ENCODE measurements at regions not wholly inside any gene's neighbourhood (a gene's known extent, or its start where the extent isn't known, plus 50 kb on each side); places are given as distances from the start of the nearest gene placed in this dataset.

- H3K27me3 ChIP-seq (ENCODE audit: insufficient read depth, low read length) = peaks cover 3% of the 10 kb centered on the region
- no peaks in the 10 kb centered on the region for H3K36me3 ChIP-seq (ENCODE audit: insufficient read depth, low read length)
- no peak for DNase-seq (ENCODE audit: low read depth)
- H3K4me1 Mint-ChIP-seq (ENCODE audit: low read depth, unreplicated experiment) = no peaks in the 10 kb centered on the region
- peaks cover 26% of the 10 kb centered on the region for H3K27me3 Mint-ChIP-seq (ENCODE audit: low read depth, unreplicated experiment)
- H3K27ac Mint-ChIP-seq (ENCODE audit: unreplicated experiment) = no peak overlapping the region
- no peak overlapping the region for H3K4me2 ChIP-seq (ENCODE audit: low read length)
- H2AFZ ChIP-seq (ENCODE audit: low read depth, low read length) = no peak overlapping the region
- TF ChIP-seq EZH2 (IDR thresholded peaks at IDR 0.05; ENCODE audit: insufficient read depth, low read length) = no peak
- TF ChIP-seq, protein P1, sequence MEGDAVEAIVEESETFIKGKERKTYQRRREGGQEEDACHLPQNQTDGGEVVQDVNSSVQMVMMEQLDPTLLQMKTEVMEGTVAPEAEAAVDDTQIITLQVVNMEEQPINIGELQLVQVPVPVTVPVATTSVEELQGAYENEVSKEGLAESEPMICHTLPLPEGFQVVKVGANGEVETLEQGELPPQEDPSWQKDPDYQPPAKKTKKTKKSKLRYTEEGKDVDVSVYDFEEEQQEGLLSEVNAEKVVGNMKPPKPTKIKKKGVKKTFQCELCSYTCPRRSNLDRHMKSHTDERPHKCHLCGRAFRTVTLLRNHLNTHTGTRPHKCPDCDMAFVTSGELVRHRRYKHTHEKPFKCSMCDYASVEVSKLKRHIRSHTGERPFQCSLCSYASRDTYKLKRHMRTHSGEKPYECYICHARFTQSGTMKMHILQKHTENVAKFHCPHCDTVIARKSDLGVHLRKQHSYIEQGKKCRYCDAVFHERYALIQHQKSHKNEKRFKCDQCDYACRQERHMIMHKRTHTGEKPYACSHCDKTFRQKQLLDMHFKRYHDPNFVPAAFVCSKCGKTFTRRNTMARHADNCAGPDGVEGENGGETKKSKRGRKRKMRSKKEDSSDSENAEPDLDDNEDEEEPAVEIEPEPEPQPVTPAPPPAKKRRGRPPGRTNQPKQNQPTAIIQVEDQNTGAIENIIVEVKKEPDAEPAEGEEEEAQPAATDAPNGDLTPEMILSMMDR (IDR thresholded peaks at IDR 0.05; ENCODE audit: insufficient read depth, low read depth, low read length) = no peak
- H4K20me1 ChIP-seq (ENCODE audit: insufficient read depth, low read length) = no peaks in the 10 kb centered on the region
- no peaks in the 10 kb centered on the region for H3K4me1 ChIP-seq (ENCODE audit: insufficient read depth, low read length)
- H3K79me2 ChIP-seq (ENCODE audit: insufficient read depth, low read length) = no peaks in the 10 kb centered on the region
- no peaks in the 10 kb centered on the region for H3K36me3 Mint-ChIP-seq (ENCODE audit: low read depth, unreplicated experiment)
- no peaks in the 10 kb centered on the region for H3K9me3 Mint-ChIP-seq (ENCODE audit: unreplicated experiment)
- FAIRE-seq = no peak
- H3K4me3 Mint-ChIP-seq (ENCODE audit: unreplicated experiment) = no peak overlapping the region
- no peak overlapping the region for H3K27ac ChIP-seq (ENCODE audit: low read depth, low read length)
- no peak overlapping the region for H3K4me3 ChIP-seq (ENCODE audit: insufficient read depth, low read depth, low read length)
- no peaks in the 10 kb centered on the region for H3K9me3 ChIP-seq (ENCODE audit: insufficient read depth, low read depth, low read length)
- H3K9ac ChIP-seq (ENCODE audit: low read length) = no peak overlapping the region
Measured at GRCh38 chr3:72473156-72473555, 375.1 kb downstream of the SHQ1 start.

- H3K27ac Mint-ChIP-seq (ENCODE audit: unreplicated experiment) = no peak overlapping the region
- H3K9me3 Mint-ChIP-seq (ENCODE audit: unreplicated experiment) = peaks cover 5% of the 10 kb centered on the region
- TF ChIP-seq, protein P1 (IDR thresholded peaks at IDR 0.05; ENCODE audit: insufficient read depth, low read depth, low read length) = no peak
- TF ChIP-seq EZH2 (IDR thresholded peaks at IDR 0.05; ENCODE audit: insufficient read depth, low read length) = no peak
- H3K9me3 ChIP-seq (ENCODE audit: insufficient read depth, low read depth, low read length) = no peaks in the 10 kb centered on the region
- no peak overlapping the region for H2AFZ ChIP-seq (ENCODE audit: low read depth, low read length)
- no peak overlapping the region for H3K9ac ChIP-seq (ENCODE audit: low read length)
- peaks cover 13% of the 10 kb centered on the region for H3K27me3 ChIP-seq (ENCODE audit: insufficient read depth, low read length)
- no peaks in the 10 kb centered on the region for H3K79me2 ChIP-seq (ENCODE audit: insufficient read depth, low read length)
- no peak for DNase-seq (ENCODE audit: low read depth)
- peaks cover 36% of the 10 kb centered on the region for H3K27me3 Mint-ChIP-seq (ENCODE audit: low read depth, unreplicated experiment)
- no peak overlapping the region for H3K4me3 Mint-ChIP-seq (ENCODE audit: unreplicated experiment)
- FAIRE-seq = no peak
- no peak overlapping the region for H3K4me3 ChIP-seq (ENCODE audit: insufficient read depth, low read depth, low read length)
- no peaks in the 10 kb centered on the region for H3K36me3 ChIP-seq (ENCODE audit: insufficient read depth, low read length)
- no peaks in the 10 kb centered on the region for H4K20me1 ChIP-seq (ENCODE audit: insufficient read depth, low read length)
- no peak overlapping the region for H3K27ac ChIP-seq (ENCODE audit: low read depth, low read length)
- no peaks in the 10 kb centered on the region for H3K36me3 Mint-ChIP-seq (ENCODE audit: low read depth, unreplicated experiment)
- no peaks in the 10 kb centered on the region for H3K4me1 Mint-ChIP-seq (ENCODE audit: low read depth, unreplicated experiment)
- H3K4me1 ChIP-seq (ENCODE audit: insufficient read depth, low read length) = no peaks in the 10 kb centered on the region
- no peak overlapping the region for H3K4me2 ChIP-seq (ENCODE audit: low read length)
Measured at GRCh38 chr3:72470904-72471417, 377.3 kb downstream of the SHQ1 start.

DNA sequence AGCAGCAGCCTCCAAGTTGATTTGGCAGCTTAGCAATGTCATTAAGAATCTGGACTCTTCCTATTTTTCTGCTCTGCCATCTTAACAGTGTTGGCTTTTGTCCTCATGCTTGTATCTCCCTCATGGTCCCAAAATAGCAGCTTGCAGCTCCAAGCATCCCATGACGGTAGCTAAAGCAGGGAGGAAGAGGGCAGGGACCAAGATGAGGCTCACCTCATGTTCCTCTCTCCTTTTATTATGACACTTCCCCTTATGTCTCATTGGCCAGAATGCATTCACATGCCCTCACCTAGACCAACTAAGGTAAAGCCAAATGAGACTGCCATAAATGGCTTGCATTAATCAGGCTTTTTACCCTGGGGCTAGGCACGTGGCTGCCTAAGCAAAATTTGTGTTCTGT lies 382.4 kb downstream of the SHQ1 start:
- Histone ChIP-seq H3K4me2 (ENCODE audit: low read length) (no peak overlapping the region), H2AFZ (ENCODE audit: low read depth, low read length) (no peak overlapping the region), H3K4me3 (ENCODE audit: insufficient read depth, low read depth, low read length) (no peak overlapping the region), H3K79me2 (ENCODE audit: insufficient read depth, low read length) (no peaks in the 10 kb centered on the region), H3K27me3 (ENCODE audit: insufficient read depth, low read length) (peaks cover 42% of the 10 kb centered on the region), H3K4me1 (ENCODE audit: insufficient read depth, low read length) (no peaks in the 10 kb centered on the region), H3K9me3 (ENCODE audit: insufficient read depth, low read depth, low read length) (no peaks in the 10 kb centered on the region), H3K36me3 (ENCODE audit: insufficient read depth, low read length) (no peaks in the 10 kb centered on the region), H3K27ac (ENCODE audit: low read depth, low read length) (no peak overlapping the region), H4K20me1 (ENCODE audit: insufficient read depth, low read length) (no peaks in the 10 kb centered on the region), H3K9ac (ENCODE audit: low read length) (no peak overlapping the region)
- DNase-seq (ENCODE audit: low read depth) (no peak), FAIRE-seq (no peak)
- Mint-ChIP-seq H3K4me1 (ENCODE audit: low read depth, unreplicated experiment) (no peaks in the 10 kb centered on the region), H3K27ac (ENCODE audit: unreplicated experiment) (no peak overlapping the region), H3K9me3 (ENCODE audit: unreplicated experiment) (peaks cover 7% of the 10 kb centered on the region), H3K4me3 (ENCODE audit: unreplicated experiment) (no peak overlapping the region), H3K36me3 (ENCODE audit: low read depth, unreplicated experiment) (no peaks in the 10 kb centered on the region), H3K27me3 (ENCODE audit: low read depth, unreplicated experiment) (peaks cover 83% of the 10 kb centered on the region)
- TF ChIP-seq EZH2 (IDR thresholded peaks at IDR 0.05; ENCODE audit: insufficient read depth, low read length) = no peak
- TF ChIP-seq, protein P1 (IDR thresholded peaks at IDR 0.05; ENCODE audit: insufficient read depth, low read depth, low read length) = no peak

Data from astrocyte (in vitro differentiated cells and primary cell).